CD14-positive monocyte (primary cell): ENCODE measurements at regions not wholly inside any gene's neighbourhood (a gene's known extent, or its start where the extent isn't known, plus 50 kb on each side); places are given as distances from the start of the nearest gene placed in this dataset.

Source experiments
- DNase-seq, 3 donors: peaks; one replicate each; pipeline ENCODE4 v3.0.0-alpha.2; 2011 to 2022
- H2AFZ ChIP-seq: 2 replicates; pipeline ENCODE4 v1.6.0; 2012; ENCODE audit warnings: mild to moderate bottlenecking, low read depth, low read length, inconsistent platforms; ENCODE audit not compliant: insufficient read depth, poor library complexity, severe bottlenecking
- H3K27ac ChIP-seq, 2 donors: 1 replicate in 1 of 2; 2 replicates in 1 of 2; pipeline ENCODE4 v1.5.1; 2012 to 2013; ENCODE audit warnings: low read length in 2 of 2, control low read depth in 1 of 2, inconsistent platforms in 1 of 2, low read depth in 1 of 2, mild to moderate bottlenecking in 1 of 2
- H3K27me3 ChIP-seq, 2 donors: one replicate each; pipeline versions ENCODE4 v1.6.0 to v1.6.1; 2011 to 2013; ENCODE audit warnings: low read length in 2 of 2; ENCODE audit not compliant: control insufficient read depth in 2 of 2, insufficient read depth in 2 of 2
- H3K36me3 ChIP-seq, 2 donors: replicated peaks in 1 of 2; 1 replicate in 1 of 2; 2 replicates in 1 of 2; pipeline versions ENCODE4 v1.5.1 to v1.6.1; 2012 to 2013; ENCODE audit warnings: low read length in 2 of 2, control low read depth in 1 of 2, inconsistent platforms in 1 of 2, mild to moderate bottlenecking in 1 of 2; ENCODE audit not compliant: insufficient read depth in 2 of 2, control insufficient read depth in 1 of 2
- H3K4me1 ChIP-seq, 2 donors: 1 replicate in 1 of 2; 2 replicates in 1 of 2; pipeline versions ENCODE4 v1.5.1 to v1.6.1; 2012 to 2013; ENCODE audit warnings: low read length in 2 of 2, control low read depth in 1 of 2, inconsistent platforms in 1 of 2, mild to moderate bottlenecking in 1 of 2, moderate library complexity in 1 of 2; ENCODE audit not compliant: insufficient read depth in 2 of 2, control insufficient read depth in 1 of 2
- H3K4me2 ChIP-seq: replicated peaks from 2 replicates; pipeline ENCODE3; 2012; ENCODE audit warnings: low read length, moderate library complexity, mild to moderate bottlenecking; ENCODE audit not compliant: poor library complexity, severe bottlenecking; ENCODE audit errors: extremely low read depth
- H3K4me3 ChIP-seq, 3 experiments: fragments of 200-600 bp in 1 of 3; sonication (generic) in 1 of 3; replicated peaks in 1 of 3; 1 replicate in 2 of 3; 2 replicates in 1 of 3; pipeline ENCODE4 v1.5.1; 2011 to 2013; ENCODE audit warnings: low read length in 3 of 3, mild to moderate bottlenecking in 3 of 3, control low read depth in 2 of 3, low read depth in 2 of 3, inconsistent platforms in 1 of 3, moderate library complexity in 1 of 3
- H3K79me2 ChIP-seq: 2 replicates; pipeline ENCODE4 v1.6.0; 2012; ENCODE audit warnings: mild to moderate bottlenecking, control low read depth, inconsistent platforms, low read length, moderate library complexity; ENCODE audit not compliant: insufficient read depth
- H3K9ac ChIP-seq: 2 replicates; pipeline ENCODE4 v1.6.0; 2017; ENCODE audit warnings: low read length, mild to moderate bottlenecking; ENCODE audit not compliant: insufficient read depth, poor library complexity, severe bottlenecking
- H3K9me3 ChIP-seq, 2 donors: replicated peaks in 1 of 2; 1 replicate in 1 of 2; 2 replicates in 1 of 2; pipeline versions ENCODE4 v1.5.1 to v1.6.1; 2012 to 2013; ENCODE audit warnings: low read length in 2 of 2, control low read depth in 1 of 2; ENCODE audit not compliant: control insufficient read depth in 1 of 2, insufficient read depth in 1 of 2
- H4K20me1 ChIP-seq: 2 replicates; pipeline ENCODE4 v1.6.0; 2012; ENCODE audit warnings: mild to moderate bottlenecking, low read length, control low read depth, moderate library complexity; ENCODE audit not compliant: insufficient read depth
- H3K27ac Mint-ChIP-seq, 7 donors: one replicate each; pipeline ENCODE4 v1.8.0; 2020; ENCODE audit warnings: mild to moderate bottlenecking in 7 of 7, mixed read lengths in 7 of 7, moderate library complexity in 6 of 7, inconsistent platforms in 2 of 7
- H3K27me3 Mint-ChIP-seq, 3 donors: one replicate each; pipeline ENCODE4 v1.8.0; 2021 to 2022; ENCODE audit warnings: low read depth in 3 of 3, mild to moderate bottlenecking in 3 of 3, mixed read lengths in 3 of 3, moderate library complexity in 3 of 3, inconsistent platforms in 1 of 3
- H3K36me3 Mint-ChIP-seq, 2 donors: one replicate each; pipeline ENCODE4 v1.8.0; 2020; ENCODE audit warnings: mixed read lengths in 2 of 2, inconsistent platforms in 1 of 2, mild to moderate bottlenecking in 1 of 2
- H3K4me1 Mint-ChIP-seq: one replicate; pipeline ENCODE4 v1.8.0; 2020; ENCODE audit warnings: mild to moderate bottlenecking, mixed read lengths
- H3K4me3 Mint-ChIP-seq, 2 donors: one replicate each; pipeline ENCODE4 v1.8.0; 2020; ENCODE audit warnings: mild to moderate bottlenecking in 2 of 2, mixed read lengths in 2 of 2, moderate library complexity in 1 of 2
- H3K9me3 Mint-ChIP-seq, 7 donors: one replicate each; pipeline ENCODE4 v1.8.0; 2020 to 2022; ENCODE audit warnings: mixed read lengths in 7 of 7, mild to moderate bottlenecking in 6 of 7, moderate library complexity in 6 of 7, inconsistent platforms in 2 of 7
- CTCF ChIP-seq: fragments of 200-600 bp; IDR thresholded peaks from one replicate; pipeline ENCODE4 v1.8.0; 2022; ENCODE audit warnings: antibody characterized with exemption, mild to moderate bottlenecking
- WGBS: methylation state at CpG from one replicate; pipeline ENCODE4 v1.1.5; 2013; ENCODE audit warnings: missing lambda C conversion rate; ENCODE audit not compliant: insufficient coverage; 5-methylcytosine and 5-hydroxymethylcytosine counted together
- intact Hi-C, 2 donors: fragments of 100-400 bp; cut with micrococcal nuclease; formaldehyde crosslinking; loops; one replicate each; pipeline versions ENCODE4 v1.15.0 to v1.15.1; 2023

- no peaks in the 10 kb centered on the region for H3K36me3 ChIP-seq
- H3K36me3 Mint-ChIP-seq: no peaks in the 10 kb centered on the region
- H3K4me1 ChIP-seq: no peaks in the 10 kb centered on the region
- H3K9ac ChIP-seq: no peak overlapping the region
- peaks cover 5 to 19% (median 13%) of the 10 kb centered on the region in 7 donors for H3K9me3 Mint-ChIP-seq
- no peak overlapping the region for H3K27ac Mint-ChIP-seq
- H3K9me3 ChIP-seq: peaks cover 13 to 14% of the 10 kb centered on the region in 2 donors
- no peak overlapping the region for H2AFZ ChIP-seq
- no peak overlapping the region for H3K27ac ChIP-seq
- DNase-seq: no peak
- intact Hi-C loops: no loop called here
- no peak for TF ChIP-seq CTCF
- no peak overlapping the region for H3K4me3 Mint-ChIP-seq
- no peak overlapping the region for H3K4me3 ChIP-seq
- no peaks in the 10 kb centered on the region for H3K27me3 ChIP-seq
- no peak overlapping the region for H3K4me2 ChIP-seq
- H4K20me1 ChIP-seq: no peaks in the 10 kb centered on the region
- H3K79me2 ChIP-seq: no peaks in the 10 kb centered on the region
- H3K4me1 Mint-ChIP-seq: no peaks in the 10 kb centered on the region
- H3K27me3 Mint-ChIP-seq: no peaks in the 10 kb centered on the region
These were observed 571.5 kb downstream of the HDGFL1 start for GRCh38 chr6:23140871-23141270.

GRCh38 chr6:23145781-23146180, 576.4 kb downstream of the HDGFL1 start:
- Histone ChIP-seq H3K9ac (no peak overlapping the region), H3K36me3 (no peaks in the 10 kb centered on the region), H3K27ac (no peak overlapping the region), H4K20me1 (no peaks in the 10 kb centered on the region), H3K4me2 (no peak overlapping the region), H3K9me3 (no peaks in the 10 kb centered on the region), H3K27me3 (no peaks in the 10 kb centered on the region), H3K4me1 (no peaks in the 10 kb centered on the region), H2AFZ (no peak overlapping the region), H3K4me3 (no peak overlapping the region), H3K79me2 (no peaks in the 10 kb centered on the region)
- Mint-ChIP-seq H3K4me1 (no peaks in the 10 kb centered on the region), H3K27ac (no peak overlapping the region), H3K27me3 (no peaks in the 10 kb centered on the region), H3K4me3 (no peak overlapping the region), H3K9me3 (peaks cover 0 to 6% (median 2%) of the 10 kb centered on the region in 7 donors), H3K36me3 (no peaks in the 10 kb centered on the region)
- TF ChIP-seq CTCF: no peak
- WGBS: 80% methylated on average over 1 of the region's 2 CpGs
- intact Hi-C loops: no loop called here
- DNase-seq: no peak
